HepG2 (cell line): ENCODE measurements at regions not wholly inside any gene's neighbourhood (a gene's known extent, or its start where the extent isn't known, plus 50 kb on each side); places are given as distances from the start of the nearest gene placed in this dataset.

Experiments
- ATAC-seq: fragments of 200-7000 bp; cut with Tn5 transposase; 3 replicates; pipeline ENCODE4 v1.9.1; 2020; ENCODE audit warnings: mild to moderate bottlenecking, moderate library complexity
- BruUV-seq: library from RNA; stranded (reverse); fragments of 400-500 nt; replicated peaks from 2 replicates; lab custom pipeline; 2021; lab: Mats Ljungman, UMichigan
- CTCF ChIA-PET: fragments of 300-600 bp; formaldehyde crosslinking; extraction: SDS; loops from one replicate; lab custom pipeline; 2021; ENCODE audit warnings: low total read pairs, inconsistent platforms, low intra/inter-chr PET ratio; lab: Yijun Ruan, JAX
- POLR2A ChIA-PET: fragments of 350-600 bp; sonication (Branson Sonifier 250); formaldehyde crosslinking; loops from one replicate; lab custom pipeline; 2020; ENCODE audit warnings: antibody characterized with exemption, inconsistent platforms; lab: Yijun Ruan, JAX
- DNase-seq: peaks from one replicate; pipeline ENCODE4 v3.0.0-alpha.2; 2015; ENCODE audit warnings: low spot score
- FAIRE-seq: peaks from 3 replicates; lab custom pipeline; 2011; peaks lifted over from hg19 to GRCh38; lab: Jason Lieb, UNC
- H2AFZ ChIP-seq: one replicate; pipeline ENCODE4 v1.6.1; 2011; ENCODE audit warnings: low read length, inconsistent platforms
- H3K27ac ChIP-seq: fragments of 300-600 bp; 3 replicates; pipeline ENCODE4 v1.8.0; 2011; ENCODE audit warnings: mixed run types, mild to moderate bottlenecking, mixed read lengths, low read length, inconsistent platforms; ENCODE audit not compliant: insufficient read depth; ENCODE audit errors: extremely low read length
- H3K27me3 ChIP-seq, 2 experiments: fragments of 200-600 bp in 1 of 2; 2 replicates in 1 of 2; 3 replicates in 1 of 2; pipeline versions ENCODE4 v1.6.0 to v1.8.0; 2011; ENCODE audit warnings: low read length in 2 of 2, mild to moderate bottlenecking in 2 of 2, moderate library complexity in 2 of 2, inconsistent platforms in 1 of 2; ENCODE audit not compliant: insufficient read depth in 2 of 2, control insufficient read depth in 1 of 2
- H3K36me3 ChIP-seq, 2 experiments: fragments of 200-600 bp in 1 of 2; replicated peaks in 1 of 2; 2 replicates in 1 of 2; 3 replicates in 1 of 2; pipeline versions ENCODE4 v1.5.1 to v1.8.0; 2011; ENCODE audit warnings: low read length in 2 of 2, inconsistent platforms in 1 of 2; ENCODE audit not compliant: insufficient read depth in 2 of 2, control insufficient read depth in 1 of 2
- H3K4me1 ChIP-seq: 2 replicates; pipeline ENCODE4 v1.5.1; 2012; ENCODE audit warnings: low read length, inconsistent platforms; ENCODE audit not compliant: insufficient read depth
- H3K4me2 ChIP-seq: 2 replicates; pipeline ENCODE4 v1.6.0; 2011; ENCODE audit warnings: low read depth, low read length, inconsistent platforms
- H3K4me3 ChIP-seq, 3 experiments: fragments of 200-600 bp in 1 of 3; sonication (generic), shearing (Covaris generic) in 1 of 3; replicated peaks in 1 of 3; 2 replicates each; pipeline ENCODE4 v1.5.1; 2011 to 2016; ENCODE audit warnings: low read length in 3 of 3, inconsistent platforms in 2 of 3, low read depth in 2 of 3, mild to moderate bottlenecking in 2 of 3, control low read depth in 1 of 3, mixed read lengths in 1 of 3; ENCODE audit not compliant: insufficient read depth in 1 of 3
- H3K79me2 ChIP-seq: one replicate; pipeline ENCODE4 v1.6.1; 2011; ENCODE audit warnings: low read length, inconsistent platforms; ENCODE audit not compliant: insufficient read depth
- H3K9ac ChIP-seq: 2 replicates; pipeline ENCODE4 v1.6.0; 2011; ENCODE audit warnings: mild to moderate bottlenecking, low read depth, low read length, inconsistent platforms; ENCODE audit not compliant: insufficient read depth
- H3K9me3 ChIP-seq: 2 replicates; pipeline ENCODE4 v1.5.1; 2012; ENCODE audit warnings: mild to moderate bottlenecking, low read length
- H4K20me1 ChIP-seq: 2 replicates; pipeline ENCODE4 v1.6.0; 2011; ENCODE audit warnings: inconsistent platforms, mild to moderate bottlenecking, low read length, moderate library complexity; ENCODE audit not compliant: insufficient read depth
- ATF7-NPFF ChIP-seq: sonication (generic); formaldehyde crosslinking; IDR thresholded peaks from 2 replicates; pipeline ENCODE4 v1.8.1; 2023; ENCODE audit warnings: mild to moderate bottlenecking, low read depth, missing genetic modification reagents, moderate library complexity
- FOSL1 ChIP-seq: sonication (generic); formaldehyde crosslinking; IDR thresholded peaks from 2 replicates; pipeline ENCODE4 v1.9.0; 2021; ENCODE audit warnings: missing genetic modification reagents, borderline replicate concordance
- ZBTB7A ChIP-seq: sonication (generic); formaldehyde crosslinking; IDR thresholded peaks from 2 replicates; pipeline ENCODE4 v1.8.0; 2022; ENCODE audit warnings: mild to moderate bottlenecking, missing genetic modification reagents
- ZNF460 ChIP-seq: sonication (generic); formaldehyde crosslinking; IDR thresholded peaks from 2 replicates; pipeline ENCODE4 v1.5.1; 2020; ENCODE audit warnings: missing genetic modification reagents, mild to moderate bottlenecking, borderline replicate concordance
- ZNF558 ChIP-seq: sonication (generic); formaldehyde crosslinking; IDR thresholded peaks from 2 replicates; pipeline ENCODE4 v1.9.0; 2022; ENCODE audit warnings: mild to moderate bottlenecking, missing genetic modification reagents, borderline replicate concordance
- WGBS: methylation state at CpG from one replicate; pipeline ENCODE4 v1.1.6; 2017; ENCODE audit warnings: low lambda C conversion rate; 5-methylcytosine and 5-hydroxymethylcytosine counted together
- in situ Hi-C: cut with HindIII; loops from 2 replicates; pipeline ENCODE4 v1.10.0; 2017; ENCODE audit warnings: low pct_unique_long_range_greater_than_20kb; ENCODE audit not compliant: extremely low pct_ligation_motif_present
- intact Hi-C: fragments of 100-400 bp; cut with micrococcal nuclease; formaldehyde crosslinking; loops from one replicate; pipeline ENCODE4 v1.10.0; 2022; ENCODE audit not compliant: unreplicated experiment
- TF ChIP-seq, protein P1 (sequence below): sonication (generic); formaldehyde crosslinking; IDR thresholded peaks from 2 replicates; pipeline ENCODE4 v1.8.0; 2022; ENCODE audit warnings: mild to moderate bottlenecking, missing genetic modification reagents, moderate library complexity
- TF ChIP-seq, protein P2 (sequence below): sonication (generic); formaldehyde crosslinking; IDR thresholded peaks from 2 replicates; pipeline ENCODE4 v1.5.0; 2020; ENCODE audit warnings: mild to moderate bottlenecking, missing genetic modification reagents, moderate library complexity
- TF ChIP-seq, protein P3 (sequence below): IDR thresholded peaks from 2 replicates; pipeline ENCODE4 v1.6.1; 2018; ENCODE audit warnings: missing genetic modification reagents

DNA sequence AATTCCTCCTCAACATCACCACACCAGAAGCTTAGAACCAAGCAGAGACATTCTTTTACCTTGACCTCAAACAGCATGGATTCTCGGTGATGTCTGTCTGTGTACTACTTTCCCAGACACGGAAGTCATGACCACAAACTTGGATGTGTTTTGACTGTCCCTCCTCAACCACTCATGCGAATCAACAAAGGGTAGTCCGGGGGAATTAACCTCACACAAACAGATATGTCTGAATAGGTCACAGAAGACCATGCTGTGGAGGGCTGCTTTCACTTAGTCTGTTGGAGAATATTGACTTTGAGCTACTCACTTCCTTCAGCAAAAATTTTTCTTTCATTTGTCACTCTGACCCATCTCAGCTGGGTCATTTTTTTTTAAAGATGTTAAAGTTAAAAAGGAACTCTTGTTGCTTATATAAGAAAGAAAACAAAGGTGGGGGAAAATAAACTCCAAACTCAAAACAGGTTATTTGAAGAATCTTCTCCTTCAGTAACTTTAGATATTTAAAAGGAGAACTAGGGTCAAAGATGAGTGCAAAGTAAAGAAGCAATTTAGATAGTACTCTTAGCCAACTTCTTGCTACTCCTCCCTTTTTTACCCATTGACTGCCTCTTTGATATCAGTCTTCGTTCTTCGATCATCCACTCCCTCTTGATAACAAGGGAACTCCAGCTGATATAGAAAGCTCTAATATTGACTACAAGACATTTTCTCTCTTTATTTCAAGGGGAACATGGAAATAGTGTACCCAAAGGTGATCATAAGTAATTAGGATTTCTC lies 343.4 kb upstream of the CDH6 start:
- no peak for ATAC-seq
- peak; percentile 28 for DNase-seq
- FAIRE-seq, result no peak

DNA sequence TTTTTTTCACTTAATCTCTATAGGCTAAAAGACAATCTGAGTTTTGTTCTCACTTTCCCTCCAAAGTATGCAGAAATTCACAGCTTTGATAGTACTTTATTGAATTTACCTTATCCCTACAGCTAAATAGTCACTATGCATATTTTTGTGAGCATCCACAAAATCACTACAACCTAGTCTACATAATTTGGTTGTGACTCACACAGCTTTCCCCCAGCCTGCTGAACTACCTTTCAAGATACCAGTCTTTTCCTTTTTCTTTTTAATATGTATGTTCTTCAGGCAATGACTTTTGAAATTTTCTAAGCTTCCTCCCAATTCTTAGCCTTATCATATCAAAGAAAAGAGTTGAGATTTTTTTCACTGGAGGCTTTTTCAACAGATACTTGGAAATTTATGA lies 347.3 kb upstream of the CDH6 start:
- H2AFZ ChIP-seq, result no peak overlapping the region
- H3K4me3 ChIP-seq, result no peak overlapping the region
- no peaks in the 10 kb centered on the region for H4K20me1 ChIP-seq
- H3K9ac ChIP-seq, result no peak overlapping the region
- FAIRE-seq (no peak), DNase-seq (no peak), ATAC-seq (no peak)
- intact Hi-C loops (no loop called here), in situ Hi-C loops (no loop called here)
- H3K27me3 ChIP-seq, result no peaks in the 10 kb centered on the region
- ChIA-PET CTCF (no interaction called here), POLR2A (no interaction called here)
- no peak overlapping the region for H3K4me2 ChIP-seq
- H3K4me1 ChIP-seq, result no peaks in the 10 kb centered on the region
- no peak overlapping the region for H3K27ac ChIP-seq
- no peaks in the 10 kb centered on the region for H3K79me2 ChIP-seq
- no TSS peak for BruUV-seq
- no peak for TF ChIP-seq FOSL1 (CRISPR knock-in tag)
- TF ChIP-seq ZBTB7A (CRISPR knock-in tag), result no peak
- TF ChIP-seq, protein P1, sequence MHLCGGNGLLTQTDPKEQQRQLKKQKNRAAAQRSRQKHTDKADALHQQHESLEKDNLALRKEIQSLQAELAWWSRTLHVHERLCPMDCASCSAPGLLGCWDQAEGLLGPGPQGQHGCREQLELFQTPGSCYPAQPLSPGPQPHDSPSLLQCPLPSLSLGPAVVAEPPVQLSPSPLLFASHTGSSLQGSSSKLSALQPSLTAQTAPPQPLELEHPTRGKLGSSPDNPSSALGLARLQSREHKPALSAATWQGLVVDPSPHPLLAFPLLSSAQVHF, result no peak
- TF ChIP-seq ZNF460 (CRISPR knock-in tag), result no peak
- TF ChIP-seq ATF7-NPFF, result no peak
- TF ChIP-seq, protein P2, sequence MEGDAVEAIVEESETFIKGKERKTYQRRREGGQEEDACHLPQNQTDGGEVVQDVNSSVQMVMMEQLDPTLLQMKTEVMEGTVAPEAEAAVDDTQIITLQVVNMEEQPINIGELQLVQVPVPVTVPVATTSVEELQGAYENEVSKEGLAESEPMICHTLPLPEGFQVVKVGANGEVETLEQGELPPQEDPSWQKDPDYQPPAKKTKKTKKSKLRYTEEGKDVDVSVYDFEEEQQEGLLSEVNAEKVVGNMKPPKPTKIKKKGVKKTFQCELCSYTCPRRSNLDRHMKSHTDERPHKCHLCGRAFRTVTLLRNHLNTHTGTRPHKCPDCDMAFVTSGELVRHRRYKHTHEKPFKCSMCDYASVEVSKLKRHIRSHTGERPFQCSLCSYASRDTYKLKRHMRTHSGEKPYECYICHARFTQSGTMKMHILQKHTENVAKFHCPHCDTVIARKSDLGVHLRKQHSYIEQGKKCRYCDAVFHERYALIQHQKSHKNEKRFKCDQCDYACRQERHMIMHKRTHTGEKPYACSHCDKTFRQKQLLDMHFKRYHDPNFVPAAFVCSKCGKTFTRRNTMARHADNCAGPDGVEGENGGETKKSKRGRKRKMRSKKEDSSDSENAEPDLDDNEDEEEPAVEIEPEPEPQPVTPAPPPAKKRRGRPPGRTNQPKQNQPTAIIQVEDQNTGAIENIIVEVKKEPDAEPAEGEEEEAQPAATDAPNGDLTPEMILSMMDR (CRISPR knock-in tag), result no peak
- TF ChIP-seq, protein P3, sequence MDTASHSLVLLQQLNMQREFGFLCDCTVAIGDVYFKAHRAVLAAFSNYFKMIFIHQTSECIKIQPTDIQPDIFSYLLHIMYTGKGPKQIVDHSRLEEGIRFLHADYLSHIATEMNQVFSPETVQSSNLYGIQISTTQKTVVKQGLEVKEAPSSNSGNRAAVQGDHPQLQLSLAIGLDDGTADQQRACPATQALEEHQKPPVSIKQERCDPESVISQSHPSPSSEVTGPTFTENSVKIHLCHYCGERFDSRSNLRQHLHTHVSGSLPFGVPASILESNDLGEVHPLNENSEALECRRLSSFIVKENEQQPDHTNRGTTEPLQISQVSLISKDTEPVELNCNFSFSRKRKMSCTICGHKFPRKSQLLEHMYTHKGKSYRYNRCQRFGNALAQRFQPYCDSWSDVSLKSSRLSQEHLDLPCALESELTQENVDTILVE, result no peak
- no peaks in the 10 kb centered on the region for H3K9me3 ChIP-seq
- H3K36me3 ChIP-seq, result no peaks in the 10 kb centered on the region

More for the DNA sequence above, 343.4 kb upstream of the CDH6 start:
- Histone ChIP-seq H3K9ac (no peak overlapping the region), H3K9me3 (no peaks in the 10 kb centered on the region), H2AFZ (no peak overlapping the region), H3K4me2 (no peak overlapping the region), H3K79me2 (no peaks in the 10 kb centered on the region), H3K4me1 (no peaks in the 10 kb centered on the region), H3K27me3 (no peaks in the 10 kb centered on the region), H4K20me1 (no peaks in the 10 kb centered on the region), H3K36me3 (no peaks in the 10 kb centered on the region), H3K27ac (no peak overlapping the region), H3K4me3 (no peak overlapping the region)
- intact Hi-C loops (no loop called here), in situ Hi-C loops (no loop called here)
- no peak for TF ChIP-seq ZNF558 (CRISPR knock-in tag)
- BruUV-seq, result no TSS peak
- under 1% methylated on average over 5 of the region's 6 CpGs for WGBS
- ChIA-PET POLR2A (no interaction called here), CTCF (no interaction called here)
